NOMO-1 treated with DMSO at 0.1 percent for 48 hours (cell line): ENCODE measurements at regions not wholly inside any gene's neighbourhood (a gene's known extent, or its start where the extent isn't known, plus 50 kb on each side); places are given as distances from the start of the nearest gene placed in this dataset.
"Not testable (repeated sequence)": the region's sequence is repeated elsewhere in the genome, so short reads cannot be mapped to it uniquely, and the experiment has no call there.

Experiments
- DNase-seq: peaks from one replicate; lab custom pipeline; 2025; ENCODE audit not compliant: unreplicated experiment; lab: John Stamatoyannopoulos, UW

DNA sequence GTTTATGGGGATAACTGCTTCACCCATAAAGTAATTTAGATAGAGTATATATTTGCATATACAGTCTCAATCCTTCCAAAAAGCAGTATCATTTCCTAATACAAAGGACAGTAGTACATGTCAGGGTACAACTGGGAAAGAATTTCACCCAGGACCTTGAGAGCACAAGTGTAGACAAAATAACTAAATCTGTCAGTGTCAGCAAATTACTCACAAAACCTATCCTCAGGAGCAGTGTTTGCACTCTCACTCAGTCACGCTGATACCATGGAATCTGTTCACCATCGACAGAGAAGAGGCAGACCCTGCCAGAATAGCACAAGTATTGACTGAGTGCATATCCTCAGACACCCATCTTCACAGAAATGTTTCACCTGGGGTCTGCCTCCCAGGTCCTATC, 554.7 kb upstream of the PHF14 start:
- DNase-seq: no peak

DNA sequence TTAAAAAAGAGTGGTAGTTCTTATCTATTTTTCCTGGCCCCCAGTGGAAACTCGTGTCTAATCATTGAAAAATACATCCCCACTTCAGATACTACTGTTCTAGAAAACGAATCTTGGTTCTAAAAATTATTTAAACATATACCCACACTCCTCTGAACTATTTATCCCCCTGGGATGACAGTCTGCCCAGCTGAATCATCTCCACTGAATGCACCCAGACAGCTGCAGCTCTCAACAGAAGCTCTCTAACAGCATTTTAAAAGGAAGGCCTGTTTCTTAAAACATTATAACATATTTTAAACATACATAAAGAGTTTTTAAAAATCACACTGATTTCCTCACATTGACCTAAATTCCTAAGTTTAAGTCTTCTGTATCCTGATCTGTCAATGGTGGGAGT, 544.6 kb upstream of the PHF14 start:
- no peak for DNase-seq

GRCh38 chr7:10429511-10429910, 544.2 kb upstream of the PHF14 start:
- no peak for DNase-seq

DNA sequence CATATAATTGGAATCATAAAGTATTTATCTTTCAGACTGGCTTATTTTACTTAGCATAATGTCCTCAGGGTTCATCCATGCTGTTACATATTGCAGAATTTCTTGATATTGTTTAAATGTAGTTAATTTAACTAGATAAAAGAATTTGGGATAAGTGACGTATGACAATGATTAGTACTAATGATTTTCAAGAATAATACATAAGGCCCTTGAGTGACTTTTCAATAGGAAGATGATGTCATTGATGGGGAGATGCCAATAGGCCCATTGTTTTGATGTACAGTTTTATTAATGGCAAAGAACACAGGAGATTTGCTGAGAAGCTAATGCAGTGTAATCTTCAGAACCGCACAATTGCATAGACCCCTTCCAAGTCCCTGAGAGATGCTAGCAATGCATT, 537.4 kb upstream of the PHF14 start:
- DNase-seq: no peak

DNA sequence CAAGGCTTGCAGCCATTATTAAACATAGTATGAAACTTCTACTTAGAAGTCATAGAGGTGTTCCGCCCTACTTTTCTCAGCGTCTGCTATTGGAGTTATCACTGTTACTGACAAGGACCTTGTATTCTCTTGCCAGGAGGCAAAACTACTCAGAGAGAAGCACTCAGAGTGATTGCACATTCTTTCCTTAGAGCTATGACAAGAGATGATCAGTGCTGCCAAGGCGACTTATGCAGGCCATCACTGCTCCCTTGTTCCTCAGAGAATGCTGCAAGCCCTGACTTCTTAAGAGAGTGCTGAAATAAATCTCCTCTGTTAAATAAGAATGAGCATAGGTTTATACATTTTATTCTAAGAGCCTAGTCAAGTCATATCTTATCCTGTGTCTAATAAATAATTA, 534.6 kb upstream of the PHF14 start:
- no peak for DNase-seq

DNA sequence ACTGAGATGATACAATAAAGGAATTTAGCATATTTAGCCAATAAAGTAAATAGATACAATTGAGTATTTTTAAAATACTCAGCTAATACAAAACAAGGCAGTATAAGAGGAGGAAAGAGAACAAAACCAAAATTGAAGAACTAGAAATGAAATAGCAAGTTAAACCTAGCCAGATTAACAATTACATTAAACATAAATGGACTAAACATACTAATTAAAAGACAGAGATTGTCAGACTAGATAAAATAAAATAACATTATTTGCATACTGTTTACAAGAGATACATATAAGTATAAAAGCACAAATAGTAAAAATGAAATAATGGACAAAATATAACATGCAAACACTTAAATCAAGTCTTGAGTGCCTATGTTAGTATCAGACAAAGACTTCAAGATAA, 517.7 kb upstream of the PHF14 start:
- DNase-seq: no peak

DNA sequence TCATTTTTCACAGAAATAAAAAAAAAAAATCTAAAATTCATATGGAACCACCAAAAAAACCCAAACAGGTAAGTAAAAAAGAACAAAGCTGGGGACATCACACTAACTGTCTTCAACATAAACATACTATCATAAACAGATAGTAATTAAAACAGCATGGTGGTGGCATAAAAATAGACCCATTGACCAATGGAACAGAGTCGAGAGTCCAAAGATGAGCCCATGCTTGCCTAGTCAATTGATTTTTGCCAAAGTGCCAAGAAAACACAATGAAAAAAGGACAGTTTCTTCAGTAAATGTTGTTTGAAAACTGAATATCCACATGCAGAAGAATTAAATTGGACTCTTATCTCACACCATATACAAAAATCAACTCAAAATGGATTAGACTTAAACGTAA, 513.2 kb upstream of the PHF14 start:
- no peak for DNase-seq

DNA sequence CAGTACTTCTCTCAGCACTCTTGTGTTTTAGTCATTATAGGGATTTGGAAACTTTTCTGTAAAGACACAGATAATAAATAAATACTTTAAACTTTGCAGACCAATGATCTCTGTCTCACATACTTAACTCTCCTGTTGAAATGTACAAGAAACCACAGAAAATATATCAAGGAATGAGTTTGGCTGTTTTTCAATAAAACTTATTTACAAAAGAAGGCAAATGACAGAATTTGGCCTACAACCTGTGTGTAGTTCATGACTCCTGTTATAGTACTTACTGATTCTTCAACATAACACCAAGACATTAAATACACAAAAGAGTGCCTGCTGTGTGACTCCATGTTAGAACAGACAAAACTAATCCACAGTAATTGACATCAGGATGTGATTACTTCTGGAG, 510.0 kb upstream of the PHF14 start:
- no peak for DNase-seq

DNA sequence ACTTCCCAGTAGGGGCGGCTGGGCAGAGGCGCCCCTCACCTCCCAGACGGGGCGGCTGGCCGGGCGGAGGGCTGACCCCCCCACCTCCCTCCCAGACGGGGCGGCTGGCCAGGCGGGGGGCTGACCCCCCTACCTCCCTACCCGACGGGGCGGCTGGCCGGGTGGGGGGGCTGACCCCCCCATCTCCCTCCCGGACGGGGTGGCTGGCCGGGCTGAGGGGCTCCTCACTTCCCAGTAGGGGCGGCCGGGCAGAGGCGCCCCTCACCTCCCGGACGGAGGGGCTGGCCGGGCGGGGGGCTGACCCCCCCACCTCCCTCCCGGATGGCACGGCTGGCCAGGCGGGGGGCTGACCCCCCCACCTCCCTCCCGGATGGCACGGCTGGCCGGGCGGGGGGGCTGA, 508.1 kb upstream of the PHF14 start:
- not testable (repeated sequence) for DNase-seq

DNA sequence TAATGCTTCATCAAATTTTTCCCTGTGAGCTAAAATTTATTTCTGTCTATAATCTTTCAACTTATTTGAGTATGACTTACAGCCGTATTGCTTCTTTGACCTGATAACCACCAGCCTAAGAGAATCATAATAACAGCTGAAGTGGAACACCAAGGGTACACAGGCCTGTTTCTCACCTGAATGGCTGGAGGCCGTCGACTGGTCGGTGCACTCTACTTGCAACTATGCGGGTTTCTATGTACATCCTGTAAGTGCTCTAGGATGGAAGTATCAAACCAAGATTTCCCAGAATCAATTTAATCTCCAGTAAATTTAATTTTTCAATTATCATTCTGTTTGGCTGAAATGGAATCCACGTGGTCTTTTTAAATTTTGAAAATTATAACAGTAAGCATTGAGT, 504.8 kb upstream of the PHF14 start:
- DNase-seq: no peak

DNA sequence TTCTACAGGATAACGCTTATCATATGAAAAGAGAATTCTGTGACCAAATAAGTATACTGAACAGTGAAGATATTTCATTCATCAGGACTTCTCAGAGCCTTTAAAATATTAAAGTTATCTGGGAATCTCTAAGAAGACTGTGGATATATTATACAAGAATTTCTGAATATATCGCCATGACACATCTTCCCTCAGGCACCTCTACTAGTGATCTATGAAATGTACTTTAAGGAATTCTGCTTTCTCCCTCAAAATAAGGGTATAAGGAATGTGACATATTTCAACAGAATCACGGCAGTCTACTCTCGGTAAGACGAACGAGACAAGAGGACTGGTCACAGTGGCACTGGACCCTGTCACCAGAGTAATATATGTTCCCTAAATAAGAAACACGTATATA, 504.2 kb upstream of the PHF14 start:
- DNase-seq: no peak

DNA sequence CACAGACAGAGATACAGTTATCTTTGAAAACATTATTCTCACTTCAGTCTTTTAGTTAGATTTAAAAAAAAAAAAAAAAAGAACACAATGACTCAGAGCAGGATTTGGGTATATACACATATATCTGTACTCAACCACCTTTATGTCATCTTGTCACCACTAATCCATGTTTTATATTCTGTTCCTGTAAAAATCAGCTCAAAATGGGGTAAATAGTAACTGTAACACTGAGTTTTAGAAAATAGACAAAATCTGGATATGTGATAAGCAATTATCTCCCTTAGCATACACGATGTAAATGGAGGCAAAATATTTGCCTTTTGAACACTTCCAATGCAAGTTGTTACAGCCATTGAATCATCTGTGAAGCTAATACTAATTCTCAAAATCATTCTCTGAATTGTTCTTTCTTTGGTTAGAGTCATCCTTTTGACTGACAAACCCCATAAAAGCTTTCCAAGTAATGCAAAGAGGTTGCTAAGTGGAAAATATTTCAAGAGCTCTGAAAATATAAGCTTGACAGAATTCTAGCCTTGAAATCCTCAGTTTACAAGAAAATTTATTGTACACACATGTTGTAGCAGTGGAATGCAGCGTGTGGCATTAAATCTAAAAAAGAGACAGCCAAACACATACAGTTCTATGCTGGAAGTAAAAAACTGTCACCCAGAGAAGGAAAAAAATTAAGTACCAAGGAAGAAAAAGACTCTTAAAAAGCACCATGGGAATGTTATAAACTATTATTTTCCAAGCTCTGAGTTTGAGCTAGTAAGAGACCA, 502.2 kb upstream of the PHF14 start:
- DNase-seq: no peak

GRCh38 chr7:10472115-10472514, 501.6 kb upstream of the PHF14 start:
- no peak for DNase-seq

DNA sequence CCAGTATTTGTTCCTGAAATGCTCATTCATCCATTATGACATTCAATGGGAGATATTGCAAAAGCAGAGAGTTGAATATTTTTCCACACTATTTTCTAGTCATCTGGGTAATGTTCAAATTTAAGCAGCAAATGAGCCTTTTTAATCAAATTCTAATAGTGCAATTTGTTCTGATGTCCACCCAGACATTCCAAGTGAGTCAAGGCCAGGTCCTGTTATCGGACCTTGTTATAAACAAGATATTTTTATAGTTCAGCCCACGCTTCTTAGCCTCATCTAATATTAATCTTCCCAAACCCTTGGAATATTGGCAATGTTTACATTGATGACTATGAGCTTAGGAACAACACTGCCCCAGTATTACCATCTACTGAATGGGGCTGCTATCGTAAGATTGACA, 500.1 kb upstream of the PHF14 start:
- no peak for DNase-seq

GRCh38 chr7:10474048-10474447, 499.6 kb upstream of the PHF14 start:
- DNase-seq: no peak

DNA sequence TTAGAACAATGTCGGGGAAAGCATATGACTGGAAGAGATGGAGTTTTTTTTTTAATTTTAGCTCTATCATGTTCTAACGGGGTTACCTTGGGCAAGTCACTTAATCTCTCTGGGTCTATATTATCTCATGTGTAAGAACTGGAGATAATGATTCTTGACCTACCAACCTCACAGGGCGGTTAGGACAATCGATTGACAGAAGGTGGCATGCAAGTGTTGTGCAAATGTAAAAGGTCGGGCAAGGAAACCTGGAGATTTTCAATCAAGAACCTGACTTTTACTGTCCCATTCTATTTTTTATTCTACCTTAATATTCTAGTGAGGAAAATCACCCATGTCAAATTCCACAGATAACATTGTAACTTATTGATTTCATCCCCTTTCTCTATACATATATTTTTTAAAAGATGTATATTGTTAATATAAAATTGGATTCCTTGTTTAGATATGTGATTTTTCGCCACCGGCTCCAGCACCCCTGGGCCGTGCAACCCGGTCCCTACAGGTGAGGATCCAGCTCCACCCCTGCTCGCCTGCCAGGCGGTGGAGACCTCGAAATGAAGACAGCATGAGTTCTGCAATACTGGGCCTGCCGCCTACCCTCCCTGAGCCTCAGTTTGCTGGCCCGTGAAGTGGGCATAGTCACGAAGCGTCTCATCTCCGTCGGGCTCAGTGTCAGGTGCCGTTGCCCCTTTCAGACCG, 497.6 kb upstream of the PHF14 start:
- DNase-seq: no peak

- no peak for DNase-seq
Observed at GRCh38 chr7:10476642-10477041, 497.0 kb upstream of the PHF14 start.

- no peak for DNase-seq
Observed at GRCh38 chr7:10483671-10484070, 490.0 kb upstream of the PHF14 start.

- no peak for DNase-seq
Observed at GRCh38 chr7:10484767-10485166, 488.9 kb upstream of the PHF14 start.

DNA sequence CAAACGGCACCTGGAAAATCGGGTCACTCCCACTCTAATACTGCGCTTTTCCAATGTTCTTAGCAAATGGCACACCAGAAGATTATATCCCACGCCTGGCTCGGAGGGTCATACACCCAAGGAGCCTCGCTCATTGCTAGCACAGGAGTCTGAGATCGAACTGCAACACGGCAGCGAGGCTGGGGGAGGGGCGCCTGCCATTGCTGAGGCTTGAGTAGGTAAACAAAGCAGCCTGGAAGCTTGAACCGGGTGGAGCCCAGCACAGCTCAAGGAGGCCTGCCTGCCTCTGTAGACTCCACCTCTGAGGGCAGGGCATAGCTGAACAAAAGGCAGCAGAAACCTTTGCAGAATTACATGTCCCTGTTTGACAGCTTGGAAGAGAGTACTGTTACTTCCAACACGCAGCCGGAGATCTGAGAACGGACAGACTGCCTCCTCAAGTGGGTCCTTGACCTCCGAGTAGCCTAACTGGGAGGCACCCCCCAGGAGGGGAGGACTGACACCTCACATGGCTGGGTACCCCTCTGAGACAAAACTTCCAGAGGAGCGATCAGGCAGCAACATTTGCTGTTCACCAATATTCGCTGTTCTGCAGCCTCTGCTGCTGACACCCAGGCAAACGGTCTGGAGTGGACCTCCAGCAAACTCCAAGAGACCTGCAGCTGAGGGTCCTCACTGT, 472.3 kb upstream of the PHF14 start:
- not testable (repeated sequence) for DNase-seq

DNA sequence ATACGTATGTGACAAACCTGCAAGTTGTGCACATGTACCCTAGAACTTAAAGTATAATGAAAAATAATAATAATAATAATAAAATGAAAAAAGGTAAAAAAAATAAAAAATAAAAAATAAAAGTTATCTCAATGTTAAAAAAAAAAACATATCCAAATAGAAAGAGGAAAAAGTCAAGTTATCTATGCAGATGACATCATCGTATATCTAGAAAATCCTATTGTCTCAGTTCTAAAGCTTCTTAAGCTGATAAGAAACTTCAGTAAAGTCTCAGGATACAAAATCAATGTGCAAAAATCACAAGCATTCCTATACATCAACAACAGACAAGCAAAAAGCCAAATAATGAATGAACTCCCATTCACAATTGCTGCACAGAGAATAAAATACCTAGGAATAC, 466.6 kb upstream of the PHF14 start:
- no peak for DNase-seq

GRCh38 chr7:10521306-10521705, 452.4 kb upstream of the PHF14 start:
- DNase-seq: no peak
